B cell (primary cell): ENCODE measurements at regions not wholly inside any gene's neighbourhood (a gene's known extent, or its start where the extent isn't known, plus 50 kb on each side); places are given as distances from the start of the nearest gene placed in this dataset.

Experiments
- ATAC-seq: fragments of 200-7000 bp; cut with Tn5 transposase; one replicate; pipeline ENCODE4 v1.10.0; 2021; ENCODE audit warnings: low read depth, mild to moderate bottlenecking, moderate number of reproducible peaks, moderate library complexity
- CTCF ChIA-PET: fragments of 350-600 bp; sonication (Branson Sonifier 250); formaldehyde crosslinking; loops from one replicate; lab custom pipeline; 2021; ENCODE audit warnings: antibody characterized with exemption, inconsistent platforms; lab: Charles Lee
- POLR2A ChIA-PET: fragments of 350-600 bp; sonication (Branson Sonifier 250); formaldehyde crosslinking; loops from one replicate; lab custom pipeline; 2021; ENCODE audit warnings: antibody characterized with exemption; lab: Charles Lee
- DNase-seq: peaks from one replicate; pipeline ENCODE4 v3.0.0; 2013
- H2AFZ ChIP-seq: 2 replicates; pipeline ENCODE4 v1.6.1; 2012; ENCODE audit warnings: mild to moderate bottlenecking, low read depth, low read length; ENCODE audit not compliant: insufficient read depth, poor library complexity, severe bottlenecking
- H3K27ac ChIP-seq, 2 donors: 1 replicate in 1 of 2; 2 replicates in 1 of 2; pipeline ENCODE4 v1.5.1; 2012 to 2013; ENCODE audit warnings: low read length in 2 of 2, mild to moderate bottlenecking in 2 of 2, moderate library complexity in 1 of 2
- H3K27me3 ChIP-seq, 4 experiments: fragments of 200-600 bp in 1 of 4; sonication (generic) in 1 of 4; replicated peaks in 1 of 4; 1 replicate in 2 of 4; 2 replicates in 2 of 4; pipeline versions ENCODE4 v1.6.1 to v1.7.0; 2013 to 2016; ENCODE audit warnings: low read length in 3 of 4, mild to moderate bottlenecking in 2 of 4, mixed read lengths in 1 of 4, moderate library complexity in 1 of 4; ENCODE audit not compliant: insufficient read depth in 4 of 4, control insufficient read depth in 3 of 4; ENCODE audit errors: control extremely low read depth in 1 of 4
- H3K36me3 ChIP-seq, 2 experiments: replicated peaks in 1 of 2; 1 replicate in 1 of 2; 2 replicates in 1 of 2; pipeline versions ENCODE4 v1.6.1 to v1.7.1; 2013; ENCODE audit warnings: low read length in 1 of 2; ENCODE audit not compliant: insufficient read depth in 2 of 2, control insufficient read depth in 1 of 2; ENCODE audit errors: control extremely low read depth in 1 of 2, extremely low read depth in 1 of 2
- H3K4me1 ChIP-seq, 2 donors: fragments of 200-600 bp in 1 of 2; sonication (generic) in 1 of 2; 1 replicate in 1 of 2; 2 replicates in 1 of 2; pipeline versions ENCODE4 v1.5.1 to v1.6.1; 2013 to 2017; ENCODE audit warnings: low read length in 2 of 2; ENCODE audit not compliant: control insufficient read depth in 2 of 2, insufficient read depth in 2 of 2
- H3K4me2 ChIP-seq: replicated peaks from 2 replicates; pipeline ENCODE3; 2012; ENCODE audit warnings: mild to moderate bottlenecking, low read depth, low read length; ENCODE audit not compliant: poor library complexity, severe bottlenecking
- H3K4me3 ChIP-seq, 5 experiments: fragments of 200-600 bp in 1 of 5; sonication (generic) in 1 of 5; 1 replicate in 3 of 5; 2 replicates in 2 of 5; pipeline versions ENCODE4 v1.5.1 to v1.7.0; 2011 to 2016; ENCODE audit warnings: low read length in 4 of 5, mild to moderate bottlenecking in 4 of 5, low read depth in 2 of 5, control low read depth in 1 of 5, moderate library complexity in 1 of 5; ENCODE audit not compliant: insufficient read depth in 1 of 5; ENCODE audit errors: control extremely low read depth in 1 of 5, extremely low read depth in 1 of 5
- H3K79me2 ChIP-seq: fragments of 200-600 bp; sonication (generic); one replicate; pipeline ENCODE4 v1.6.0; 2016; ENCODE audit warnings: low read length; ENCODE audit not compliant: control insufficient read depth, insufficient read depth
- H3K9ac ChIP-seq: fragments of 200-600 bp; sonication (generic); 2 replicates; pipeline ENCODE4 v1.6.1; 2017; ENCODE audit warnings: mild to moderate bottlenecking, low read length, moderate library complexity
- H3K9me3 ChIP-seq, 3 donors: one replicate each; pipeline versions ENCODE4 v1.6.1 to v1.7.1; 2013; ENCODE audit warnings: low read length in 2 of 3; ENCODE audit not compliant: control insufficient read depth in 2 of 3, insufficient read depth in 1 of 3; ENCODE audit errors: control extremely low read depth in 1 of 3
- H4K20me1 ChIP-seq: 2 replicates; pipeline ENCODE4 v1.6.0; 2012; ENCODE audit warnings: mild to moderate bottlenecking, low read length; ENCODE audit not compliant: insufficient read depth, control insufficient read depth, poor library complexity, severe bottlenecking
- H3K27ac Mint-ChIP-seq: one replicate; pipeline ENCODE4 v1.8.0; 2021; ENCODE audit warnings: mixed read lengths
- H3K27me3 Mint-ChIP-seq: one replicate; pipeline ENCODE4 v1.8.0; 2021; ENCODE audit warnings: mixed read lengths
- H3K4me1 Mint-ChIP-seq: one replicate; pipeline ENCODE4 v1.8.0; 2021; ENCODE audit warnings: mixed read lengths
- H3K4me3 Mint-ChIP-seq: one replicate; pipeline ENCODE4 v1.8.0; 2021; ENCODE audit warnings: mixed read lengths
- H3K9me3 Mint-ChIP-seq: one replicate; pipeline ENCODE4 v1.8.0; 2022; ENCODE audit warnings: mixed read lengths; ENCODE audit not compliant: insufficient read depth
- CTCF ChIP-seq: fragments of 200-600 bp; IDR thresholded peaks from one replicate; pipeline ENCODE4 v1.8.0; 2022; ENCODE audit warnings: antibody characterized with exemption, mild to moderate bottlenecking
- EZH2 ChIP-seq: IDR thresholded peaks from 2 replicates; pipeline ENCODE4 v1.6.1; 2012; ENCODE audit warnings: borderline replicate concordance, low read depth, mild to moderate bottlenecking, moderate library complexity, low read length; ENCODE audit not compliant: insufficient read depth, poor library complexity, severe bottlenecking
- WGBS: methylation state at CpG from one replicate; pipeline ENCODE4 v1.1.5; 2013; ENCODE audit warnings: missing lambda C conversion rate; ENCODE audit not compliant: insufficient coverage; 5-methylcytosine and 5-hydroxymethylcytosine counted together
- intact Hi-C: fragments of 100-400 bp; cut with micrococcal nuclease; formaldehyde crosslinking; loops from one replicate; pipeline ENCODE4 v1.10.0; 2022

GRCh38 chr5:5622806-5623205 is 200.3 kb downstream of the ICE1 start:
- Histone ChIP-seq H3K9ac (no peak overlapping the region), H3K36me3 (no peaks in the 10 kb centered on the region), H3K9me3 (peaks cover 0 to 27% (median 18%) of the 10 kb centered on the region in 3 donors), H3K4me2 (no peak overlapping the region), H2AFZ (no peak overlapping the region), H3K79me2 (no peaks in the 10 kb centered on the region), H3K27me3 (no peaks in the 10 kb centered on the region), H3K27ac (no peak overlapping the region), H4K20me1 (no peaks in the 10 kb centered on the region), H3K4me1 (no peaks in the 10 kb centered on the region), H3K4me3 (no peak overlapping the region)
- Mint-ChIP-seq H3K9me3 (peaks cover 13% of the 10 kb centered on the region), H3K27ac (no peak overlapping the region), H3K4me3 (no peak overlapping the region), H3K4me1 (no peaks in the 10 kb centered on the region), H3K27me3 (peaks cover 6% of the 10 kb centered on the region)
- ChIA-PET CTCF (no interaction called here), POLR2A (no interaction called here)
- TF ChIP-seq CTCF (no peak), EZH2 (no peak)
- DNase-seq (no peak), ATAC-seq (no peak)
- intact Hi-C loops: no loop called here

- Histone ChIP-seq H4K20me1 (no peaks in the 10 kb centered on the region), H3K4me3 (no peak overlapping the region), H3K9ac (no peak overlapping the region), H3K79me2 (no peaks in the 10 kb centered on the region), H3K9me3 (peaks cover 0 to 19% (median 11%) of the 10 kb centered on the region in 3 donors), H2AFZ (no peak overlapping the region), H3K27ac (no peak overlapping the region), H3K36me3 (no peaks in the 10 kb centered on the region), H3K4me1 (no peaks in the 10 kb centered on the region), H3K27me3 (no peaks in the 10 kb centered on the region), H3K4me2 (no peak overlapping the region)
- Mint-ChIP-seq H3K4me1 (no peaks in the 10 kb centered on the region), H3K9me3 (peaks cover 11% of the 10 kb centered on the region), H3K27me3 (peaks cover 6% of the 10 kb centered on the region), H3K4me3 (no peak overlapping the region), H3K27ac (no peak overlapping the region)
- WGBS: 93% methylated on average over 3 of the region's 3 CpGs
- DNase-seq (no peak), ATAC-seq (no peak)
- ChIA-PET POLR2A (no interaction called here), CTCF (no interaction called here)
- TF ChIP-seq EZH2 (no peak), CTCF (no peak)
- intact Hi-C loops: no loop called here
Observed at GRCh38 chr5:5619546-5619945, 197.1 kb downstream of the ICE1 start.
